IMR-90 (cell line): ENCODE measurements at regions not wholly inside any gene's neighbourhood (a gene's known extent, or its start where the extent isn't known, plus 50 kb on each side); places are given as distances from the start of the nearest gene placed in this dataset.

Source experiments
- ATAC-seq: fragments of 200-7000 bp; cut with Tn5 transposase; 2 replicates; pipeline ENCODE4 v1.9.1; 2020; ENCODE audit warnings: low read depth, mild to moderate bottlenecking, moderate library complexity
- BruUV-seq: library from RNA; stranded (reverse); fragments of 400-500 nt; replicated peaks from 2 replicates; lab custom pipeline; 2021; lab: Mats Ljungman, UMichigan
- CTCF ChIA-PET: fragments of 300-600 bp; formaldehyde crosslinking; extraction: SDS; loops from one replicate; lab custom pipeline; 2021; ENCODE audit warnings: antibody characterized with exemption; lab: Yijun Ruan, JAX
- POLR2A ChIA-PET: fragments of 300-600 bp; sonication (Branson Sonifier 250); formaldehyde crosslinking; loops from one replicate; lab custom pipeline; 2022; ENCODE audit warnings: antibody characterized with exemption; ENCODE audit not compliant: unreplicated experiment; lab: Charles Lee
- DNase-seq: peaks from one replicate; pipeline ENCODE4 v3.0.0; 2013
- H2AFZ ChIP-seq: replicated peaks from 2 replicates; pipeline ENCODE3; 2013; ENCODE audit warnings: low read length, mild to moderate bottlenecking; ENCODE audit not compliant: poor library complexity
- H2AK5ac ChIP-seq: 2 replicates; pipeline ENCODE4 v1.6.1; 2013; ENCODE audit warnings: low read depth, low read length, inconsistent platforms
- H2AK9ac ChIP-seq: replicated peaks from 2 replicates; pipeline ENCODE3; 2013; ENCODE audit warnings: mild to moderate bottlenecking, low read depth, low read length, moderate library complexity; ENCODE audit not compliant: poor library complexity
- H2BK120ac ChIP-seq: 2 replicates; pipeline ENCODE4 v1.6.1; 2013; ENCODE audit warnings: low read depth, low read length, inconsistent platforms
- H2BK15ac ChIP-seq: 3 replicates; pipeline ENCODE4 v1.6.1; 2013; ENCODE audit warnings: low read depth, low read length, inconsistent platforms
- H2BK20ac ChIP-seq: 2 replicates; pipeline ENCODE4 v1.6.1; 2013; ENCODE audit warnings: low read depth, mild to moderate bottlenecking, inconsistent platforms, low read length, moderate library complexity
- H2BK5ac ChIP-seq: 2 replicates; pipeline ENCODE4 v1.6.1; 2013; ENCODE audit warnings: mild to moderate bottlenecking, low read depth, low read length, inconsistent platforms; ENCODE audit not compliant: poor library complexity, severe bottlenecking
- H3K14ac ChIP-seq: replicated peaks from 2 replicates; pipeline ENCODE4 v1.6.1; 2013; ENCODE audit warnings: low read depth, low read length, inconsistent platforms
- H3K18ac ChIP-seq: 2 replicates; pipeline ENCODE4 v1.6.1; 2013; ENCODE audit warnings: low read depth, low read length, control low read depth
- H3K23ac ChIP-seq: 2 replicates; pipeline ENCODE4 v1.6.1; 2013; ENCODE audit warnings: low read depth, low read length, inconsistent platforms
- H3K27ac ChIP-seq: 2 replicates; pipeline ENCODE4 v1.5.1; 2013; ENCODE audit warnings: mild to moderate bottlenecking, control low read depth, low read length; ENCODE audit not compliant: insufficient read depth
- H3K27me3 ChIP-seq: 2 replicates; pipeline ENCODE4 v1.6.1; 2013; ENCODE audit warnings: low read length; ENCODE audit not compliant: control insufficient read depth, insufficient read depth
- H3K36me3 ChIP-seq: 2 replicates; pipeline ENCODE4 v1.6.1; 2013; ENCODE audit warnings: low read length, mixed read lengths; ENCODE audit not compliant: control insufficient read depth, insufficient read depth
- H3K4ac ChIP-seq: 2 replicates; pipeline ENCODE4 v1.6.1; 2013; ENCODE audit warnings: low read depth, low read length, inconsistent platforms
- H3K4me1 ChIP-seq: 2 replicates; pipeline ENCODE4 v1.6.1; 2013; ENCODE audit warnings: low read length, mixed read lengths; ENCODE audit not compliant: control insufficient read depth, insufficient read depth
- H3K4me2 ChIP-seq: 2 replicates; pipeline ENCODE4 v1.6.1; 2013; ENCODE audit warnings: low read depth, mild to moderate bottlenecking, control low read depth, low read length, moderate library complexity
- H3K4me3 ChIP-seq: 2 replicates; pipeline ENCODE4 v1.5.1; 2013; ENCODE audit warnings: low read depth, mild to moderate bottlenecking, control low read depth, low read length, moderate library complexity; ENCODE audit not compliant: insufficient read depth
- H3K56ac ChIP-seq: 2 replicates; pipeline ENCODE4 v1.6.1; 2013; ENCODE audit warnings: low read length, inconsistent platforms; ENCODE audit not compliant: insufficient read depth; ENCODE audit errors: extremely low read depth
- H3K79me1 ChIP-seq, 2 experiments: 2 replicates each; pipeline ENCODE4 v1.6.1; 2013; ENCODE audit warnings: low read length in 2 of 2, inconsistent platforms in 1 of 2, low read depth in 1 of 2
- H3K9ac ChIP-seq: 2 replicates; pipeline ENCODE4 v1.6.1; 2013; ENCODE audit warnings: low read depth, low read length, control low read depth
- H3K9me1 ChIP-seq: 2 replicates; pipeline ENCODE4 v1.6.1; 2013; ENCODE audit warnings: low read length, inconsistent platforms; ENCODE audit not compliant: insufficient read depth
- H3K9me3 ChIP-seq: 2 replicates; pipeline ENCODE4 v1.6.1; 2013; ENCODE audit warnings: low read length; ENCODE audit not compliant: control insufficient read depth, insufficient read depth
- H4K20me1 ChIP-seq: 2 replicates; pipeline ENCODE4 v1.6.1; 2013; ENCODE audit warnings: low read length, inconsistent platforms; ENCODE audit not compliant: insufficient read depth
- H4K5ac ChIP-seq: 2 replicates; pipeline ENCODE4 v1.6.1; 2013; ENCODE audit warnings: mild to moderate bottlenecking, low read depth, low read length, control low read depth
- H4K8ac ChIP-seq, 2 experiments: 2 replicates each; pipeline ENCODE4 v1.6.1; 2013; ENCODE audit warnings: low read depth in 2 of 2, low read length in 2 of 2, control low read depth in 1 of 2, inconsistent platforms in 1 of 2
- H4K91ac ChIP-seq: 2 replicates; pipeline ENCODE4 v1.6.1; 2013; ENCODE audit warnings: low read depth, low read length, inconsistent platforms; ENCODE audit not compliant: insufficient read depth
- RCOR1 ChIP-seq: IDR thresholded peaks from 2 replicates; pipeline ENCODE4 v1.6.1; 2012; ENCODE audit warnings: mild to moderate bottlenecking, low read length, improper control_type of control experiment; ENCODE audit not compliant: insufficient replicate concordance
- RFX5 ChIP-seq: IDR thresholded peaks from 2 replicates; pipeline ENCODE4 v1.8.0; 2012; ENCODE audit warnings: low read depth, mild to moderate bottlenecking, low read length, moderate library complexity
- WGBS, 2 experiments: methylation state at CpG; one replicate each; pipeline versions ENCODE4 v1.1.5 to v1.1.7; 2013; ENCODE audit warnings: missing lambda C conversion rate in 2 of 2; ENCODE audit not compliant: insufficient read length in 1 of 2; ENCODE audit errors: extremely low coverage in 2 of 2; 5-methylcytosine and 5-hydroxymethylcytosine counted together
- dilution Hi-C: fragments of 300-500 bp; cut with HindIII; formaldehyde crosslinking; loops from one replicate; pipeline ENCODE4 v1.14.3; 2018; ENCODE audit warnings: low sequenced_read_pairs; ENCODE audit not compliant: unreplicated experiment
- in situ Hi-C: fragments of 300-500 bp; cut with MboI; formaldehyde crosslinking; loops from 3 replicates; pipeline ENCODE4 v1.14.3; 2019; ENCODE audit warnings: low sequenced_read_pairs, inconsistent platforms, mixed read lengths
- intact Hi-C: fragments of 100-400 bp; cut with micrococcal nuclease; formaldehyde crosslinking; loops from 2 replicates; pipeline ENCODE4 v1.10.0; 2022
- TF ChIP-seq, protein P1 (sequence below): fragments of 150-350 bp; IDR thresholded peaks from 2 replicates; pipeline ENCODE4 v1.6.1; 2017; ENCODE audit warnings: mild to moderate bottlenecking, antibody characterized with exemption, low read length, low read depth

DNA sequence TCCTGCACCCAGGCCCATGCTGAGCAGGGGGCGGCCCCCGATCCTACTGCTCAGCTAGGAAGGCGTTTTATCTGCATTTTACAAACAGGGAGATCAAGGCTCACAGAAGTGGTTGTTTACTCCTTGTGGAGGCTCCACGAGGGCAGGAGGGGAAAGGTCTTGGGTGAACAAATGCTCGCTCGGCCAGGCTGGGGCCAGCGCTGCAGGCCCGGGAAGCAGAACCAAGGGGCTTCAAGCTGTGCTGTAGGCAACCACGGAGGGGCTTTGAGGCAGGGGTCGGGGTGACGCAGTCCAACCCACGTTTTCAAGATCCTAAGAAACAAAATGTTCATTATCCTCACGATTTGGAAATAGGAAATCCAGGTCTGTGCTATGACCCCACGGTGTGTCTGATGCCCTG is 125.8 kb downstream of the HMX1 start:
- Histone ChIP-seq H3K18ac (no peak overlapping the region), H3K9ac (no peak overlapping the region), H2BK20ac (no peak overlapping the region), H4K8ac (no peak overlapping the region), H4K91ac (no peak overlapping the region), H2AK5ac (no peak overlapping the region), H3K4me2 (no peak overlapping the region), H4K20me1 (no peaks in the 10 kb centered on the region), H3K14ac (no peak overlapping the region), H3K27ac (no peak overlapping the region), H3K36me3 (no peaks in the 10 kb centered on the region), H3K27me3 (no peaks in the 10 kb centered on the region), H3K23ac (no peak overlapping the region), H3K9me3 (peaks cover 6% of the 10 kb centered on the region), H3K56ac (no peak overlapping the region), H3K9me1 (no peaks in the 10 kb centered on the region), H3K4ac (no peak overlapping the region), H3K4me3 (no peak overlapping the region), H3K4me1 (no peaks in the 10 kb centered on the region), H4K5ac (no peak overlapping the region), H2AK9ac (no peak overlapping the region), H2BK15ac (no peak overlapping the region), H2BK5ac (no peak overlapping the region), H3K79me1 (no peaks in the 10 kb centered on the region), H2BK120ac (no peak overlapping the region), H2AFZ (no peak overlapping the region)
- WGBS, 2 experiments, result no CpG with 5 or more reads among the region's 14 CpGs
- TF ChIP-seq RFX5, result no peak
- TF ChIP-seq RCOR1, result no peak
- TF ChIP-seq, protein P1, sequence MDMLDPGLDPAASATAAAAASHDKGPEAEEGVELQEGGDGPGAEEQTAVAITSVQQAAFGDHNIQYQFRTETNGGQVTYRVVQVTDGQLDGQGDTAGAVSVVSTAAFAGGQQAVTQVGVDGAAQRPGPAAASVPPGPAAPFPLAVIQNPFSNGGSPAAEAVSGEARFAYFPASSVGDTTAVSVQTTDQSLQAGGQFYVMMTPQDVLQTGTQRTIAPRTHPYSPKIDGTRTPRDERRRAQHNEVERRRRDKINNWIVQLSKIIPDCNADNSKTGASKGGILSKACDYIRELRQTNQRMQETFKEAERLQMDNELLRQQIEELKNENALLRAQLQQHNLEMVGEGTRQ, result no peak
- ATAC-seq, result no peak
- DNase-seq, result no peak
- POLR2A ChIA-PET, result no interaction called here
- no TSS peak for BruUV-seq
- dilution Hi-C loops, result no loop called here
- in situ Hi-C loops, result no loop called here
- CTCF ChIA-PET, result no interaction called here
- intact Hi-C loops, result no loop called here
